OCI-M1 (cell line): ENCODE measurements at regions not wholly inside any gene's neighbourhood (a gene's known extent, or its start where the extent isn't known, plus 50 kb on each side); places are given as distances from the start of the nearest gene placed in this dataset.

Experiments used
- DNase-seq: peaks from one replicate; lab custom pipeline; 2025; lab: John Stamatoyannopoulos, UW

DNA sequence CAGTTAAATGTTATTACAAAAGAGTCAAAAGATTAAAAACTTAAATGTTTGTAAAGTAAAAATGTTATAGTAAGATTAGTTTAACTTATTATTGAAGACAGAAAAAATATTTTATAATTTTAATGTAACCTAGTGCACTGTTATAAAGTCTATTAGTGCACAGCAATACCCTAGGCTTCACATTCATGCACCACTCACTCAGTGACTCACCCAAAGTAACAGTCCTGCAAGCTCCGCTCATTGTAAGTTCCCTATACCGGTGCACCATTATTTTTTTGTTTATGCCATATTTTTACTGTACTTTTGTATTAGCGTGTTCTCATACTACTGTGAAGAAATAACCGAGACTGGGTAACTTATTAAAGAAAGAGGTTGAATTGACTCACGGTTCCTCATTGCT, 759.7 kb upstream of the CDH7 start:
- no peak for DNase-seq

DNA sequence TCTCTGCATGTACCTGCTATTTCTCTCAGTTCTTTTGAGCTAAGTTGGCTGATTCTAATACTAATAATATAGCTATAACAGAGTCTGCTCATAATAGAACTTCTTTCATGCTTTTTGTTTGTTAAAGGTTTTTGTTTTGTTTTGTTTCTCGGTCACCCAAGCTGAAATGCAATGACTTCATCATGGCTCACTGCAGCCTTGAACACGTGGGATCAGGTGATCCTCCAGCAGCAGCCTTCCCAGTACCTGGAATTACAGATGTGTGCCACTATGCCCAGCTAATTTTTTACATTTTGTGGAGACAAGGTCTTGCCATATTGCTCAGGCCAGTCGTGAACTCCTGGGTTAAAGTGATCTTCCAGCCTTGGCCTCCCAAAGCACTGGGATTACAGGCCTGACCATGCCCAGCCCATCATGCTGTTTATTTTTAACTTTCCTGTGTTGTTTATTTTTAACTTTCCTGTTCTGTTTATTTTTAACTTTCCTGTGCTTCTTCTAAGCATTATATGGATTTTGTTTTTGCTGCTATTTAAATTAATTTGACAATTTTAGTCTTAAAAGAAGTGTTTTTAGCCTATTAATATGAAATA, 763.8 kb upstream of the CDH7 start:
- no peak for DNase-seq

DNA sequence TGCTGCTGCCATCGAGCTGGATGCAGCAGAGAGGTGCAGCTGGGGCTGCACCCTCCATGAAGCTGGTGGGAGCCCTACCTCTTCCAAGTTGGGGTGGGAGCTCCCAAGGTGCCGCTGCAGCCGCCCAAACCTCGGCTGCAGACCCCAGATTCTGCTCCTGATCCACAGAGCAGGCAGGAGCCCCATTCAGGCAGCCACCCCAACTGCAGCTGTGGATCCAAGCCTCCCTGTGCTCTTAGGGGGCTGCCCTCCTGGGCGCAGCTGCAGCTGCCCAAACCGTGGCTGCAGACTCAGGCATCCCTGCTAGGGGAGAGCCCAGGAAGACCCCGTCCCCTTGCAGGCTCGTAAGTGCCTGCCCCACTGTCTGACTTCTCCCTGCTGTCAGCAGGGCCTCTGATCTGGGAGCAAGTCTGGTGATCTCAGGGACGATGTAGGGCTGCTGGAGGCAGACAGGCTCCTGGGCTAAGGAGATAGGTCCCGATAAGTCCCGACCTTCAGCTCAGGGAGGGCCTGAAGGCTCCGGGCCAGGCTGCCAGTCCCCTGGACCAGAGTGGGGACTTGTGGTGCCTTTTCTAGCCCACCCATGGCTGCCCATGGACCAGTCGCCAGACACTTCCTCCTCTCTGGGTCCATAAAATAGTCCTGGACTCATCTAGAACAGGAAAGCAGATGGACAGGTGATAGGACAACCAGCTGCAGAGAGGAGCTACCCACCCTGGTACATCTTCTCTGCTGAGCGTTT, 767.1 kb upstream of the CDH7 start:
- DNase-seq = no peak

DNA sequence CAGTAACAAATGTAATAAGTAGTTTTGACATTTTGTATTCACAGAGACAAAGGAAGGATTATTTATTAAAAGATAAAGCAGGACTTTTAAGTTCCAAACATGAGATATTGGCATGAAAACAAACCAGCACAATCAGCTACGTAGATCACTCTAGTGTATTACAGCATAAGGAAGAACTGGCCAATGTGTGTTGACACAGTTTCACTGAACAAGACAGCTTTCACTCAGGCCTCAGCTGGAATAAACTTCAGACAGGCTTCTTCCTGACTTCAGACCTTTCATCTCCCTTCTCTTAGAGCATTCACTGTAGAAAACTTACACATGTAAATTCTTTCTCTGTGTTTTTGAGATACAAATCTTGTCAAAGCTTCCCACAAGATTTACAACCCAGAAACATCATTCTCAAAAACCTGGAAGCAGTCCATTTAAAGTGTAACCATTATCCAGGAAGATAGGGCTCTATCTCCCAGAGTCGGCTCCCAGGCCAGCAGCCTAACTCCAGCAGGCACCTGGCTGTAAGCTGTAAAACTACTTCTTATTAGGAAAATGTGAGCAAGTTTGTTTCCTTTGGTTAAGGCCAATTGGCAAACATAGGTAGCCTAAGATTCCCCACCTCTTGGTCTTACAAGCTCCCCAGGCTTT, 768.3 kb upstream of the CDH7 start:
- peak; percentile 13 for DNase-seq

DNA sequence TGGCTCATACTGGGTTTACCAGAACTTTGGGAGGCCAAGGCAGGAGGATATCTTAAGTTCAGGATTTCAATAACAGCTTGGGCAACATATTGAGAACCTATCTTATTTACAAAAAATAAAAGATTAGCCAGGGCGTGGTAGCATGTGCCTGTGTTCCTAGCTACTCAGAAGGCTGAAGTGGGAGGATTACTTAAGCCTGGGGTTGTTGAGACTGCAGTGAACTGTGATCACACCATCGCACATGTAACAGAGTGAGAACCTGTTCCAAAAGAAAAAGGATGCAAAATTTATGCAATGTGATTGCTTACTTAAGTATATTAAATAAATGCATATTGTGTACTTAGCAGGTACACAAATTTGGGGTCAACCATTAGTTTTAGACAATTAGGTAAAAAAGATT, 768.9 kb upstream of the CDH7 start:
- DNase-seq = no peak

DNA sequence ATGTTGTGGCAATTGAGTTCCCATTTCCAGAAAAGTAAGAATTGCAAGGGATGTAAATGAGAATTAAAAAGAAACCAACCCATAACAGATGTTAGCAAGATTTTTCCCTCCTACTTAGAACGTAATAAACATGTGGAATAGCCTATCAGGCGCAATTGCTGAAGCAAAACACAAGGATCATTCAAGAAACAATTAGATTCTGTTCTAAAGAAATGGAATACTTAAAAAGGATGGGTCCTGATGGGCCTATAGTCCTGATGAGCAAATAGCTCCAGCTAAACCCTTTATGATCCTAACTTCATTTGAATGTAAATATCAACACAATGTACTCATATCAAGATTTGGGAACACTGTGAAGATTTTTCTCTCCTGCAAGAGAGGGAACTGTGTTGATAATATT, 771.0 kb upstream of the CDH7 start:
- no peak for DNase-seq

DNA sequence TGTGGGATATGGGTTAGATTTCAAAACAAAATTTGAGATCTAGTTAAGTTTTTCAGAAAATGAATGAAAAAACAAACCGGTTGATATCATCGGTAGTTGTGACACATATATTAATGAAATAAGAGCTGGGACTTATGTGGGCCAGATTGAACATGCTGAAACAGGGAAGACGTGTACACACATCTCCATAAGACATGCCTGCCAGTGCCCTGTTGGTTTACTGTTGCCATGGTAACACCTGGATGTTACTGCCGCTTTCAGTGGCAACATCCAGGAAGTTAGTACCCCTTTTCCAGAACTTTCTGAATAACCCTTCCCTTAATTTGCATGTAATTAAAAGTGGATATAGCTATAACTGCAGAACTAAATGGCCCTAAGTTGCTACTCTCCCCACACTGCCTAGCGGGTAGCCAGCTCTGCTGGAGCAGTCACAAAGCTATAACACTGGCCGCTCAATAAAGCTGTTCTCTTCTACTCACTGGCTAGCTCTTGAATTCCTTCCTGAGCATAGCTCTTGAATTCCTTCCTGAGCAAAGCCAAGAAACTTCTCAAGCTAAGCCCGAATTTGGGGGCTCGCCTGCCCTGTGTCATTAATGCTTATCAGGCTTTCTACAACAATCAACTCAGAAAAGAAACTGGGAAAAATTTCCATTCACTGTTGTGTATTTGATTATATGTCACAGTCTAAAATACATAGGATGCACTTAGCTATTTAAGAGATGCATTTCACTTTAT, 776.3 kb upstream of the CDH7 start:
- DNase-seq = no peak

DNA sequence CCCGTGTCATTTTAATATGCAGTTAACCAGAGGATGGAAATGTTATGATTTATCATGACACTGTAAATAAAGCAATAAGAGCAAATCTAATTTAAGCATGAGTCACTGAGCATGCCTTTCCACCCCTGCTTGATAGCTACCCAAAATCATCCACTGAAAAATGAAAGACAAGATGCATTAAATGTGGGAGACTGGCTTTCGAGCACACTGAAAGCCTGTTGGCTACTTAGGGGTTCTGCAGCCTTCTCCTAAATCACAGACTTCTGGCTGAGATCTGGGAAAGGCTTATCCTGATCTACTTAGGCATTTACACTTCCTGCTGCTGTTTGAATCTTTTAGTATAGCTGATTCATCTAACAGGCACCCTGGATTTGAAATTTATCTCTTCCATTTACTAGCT, 778.3 kb upstream of the CDH7 start:
- DNase-seq = no peak

DNA sequence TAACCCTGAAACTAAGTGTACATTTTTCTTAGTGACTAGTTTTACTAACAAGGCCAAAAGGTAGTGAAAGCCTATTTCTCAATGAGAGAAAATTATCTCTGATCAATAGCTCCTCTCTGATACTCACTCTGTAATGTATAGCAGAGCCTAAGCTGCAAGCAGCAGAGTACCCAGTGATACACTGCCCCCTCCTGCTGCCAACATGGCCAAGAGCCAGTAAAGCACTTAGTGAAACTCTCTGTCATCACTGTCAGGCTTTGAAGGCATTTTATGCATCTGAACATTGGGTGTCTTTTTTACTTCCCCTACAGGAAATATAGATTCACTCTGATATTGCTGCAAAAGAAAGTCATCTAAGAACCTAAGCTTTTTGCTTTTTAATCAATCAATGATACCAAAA, 784.1 kb upstream of the CDH7 start:
- peak; percentile 12 for DNase-seq

DNA sequence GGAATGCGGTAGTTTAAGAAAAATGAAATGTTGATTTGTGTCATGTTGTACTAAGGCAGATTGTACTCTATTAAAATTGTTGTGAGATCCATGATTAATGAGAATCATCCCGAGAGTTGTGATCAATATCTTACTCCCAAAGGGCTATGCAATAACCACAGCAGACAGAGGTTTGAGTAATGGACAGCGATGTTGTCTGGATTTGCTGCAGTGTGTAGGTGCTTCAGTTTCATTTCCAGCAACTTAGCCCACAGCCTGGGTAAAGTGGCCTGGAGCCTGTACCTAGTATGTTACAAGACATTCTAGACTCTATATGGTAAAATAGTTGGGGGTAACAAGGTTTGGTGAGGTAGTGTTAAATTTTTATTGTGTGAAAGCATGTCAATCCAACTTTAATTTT, 794.3 kb upstream of the CDH7 start:
- DNase-seq = no peak

DNA sequence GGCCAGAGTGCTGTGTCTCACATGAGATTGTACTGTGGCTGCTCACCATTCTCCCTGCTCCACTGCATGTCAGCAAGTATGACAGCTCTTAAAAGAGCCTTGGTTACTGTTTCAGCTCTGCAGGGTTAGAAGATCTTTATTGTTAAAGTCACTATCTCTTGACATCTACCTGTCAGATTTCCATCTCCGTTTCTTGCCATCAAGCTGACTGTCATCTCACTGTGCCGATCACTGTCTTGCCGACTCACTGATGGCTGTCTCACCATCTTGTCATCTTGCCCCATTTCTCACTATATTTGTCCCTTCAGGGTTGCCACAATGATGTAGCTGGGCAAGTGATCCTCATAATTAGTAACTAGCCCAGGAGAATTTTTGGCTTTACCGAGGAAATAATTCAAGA, 800.9 kb upstream of the CDH7 start:
- no peak for DNase-seq

DNA sequence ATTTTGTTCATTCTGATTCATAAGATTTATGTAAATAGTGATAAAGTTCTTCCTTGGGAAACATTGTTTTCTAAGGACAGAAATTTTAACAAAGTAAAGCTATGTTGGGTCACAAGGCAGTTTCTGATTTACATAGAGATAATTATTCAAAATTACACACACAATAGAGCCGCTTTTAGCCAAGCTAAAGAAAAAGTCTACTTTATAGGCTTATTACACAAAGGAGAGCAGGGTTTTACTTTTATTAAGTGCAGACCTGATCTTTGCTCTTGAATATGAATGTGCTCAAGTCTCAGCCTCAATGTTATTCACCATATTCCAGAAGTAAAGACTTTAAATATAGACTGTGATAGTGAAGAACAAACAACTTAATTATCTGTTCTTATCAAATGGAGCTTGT, 787.8 kb upstream of the LINC00305 start:
- DNase-seq = no peak

DNA sequence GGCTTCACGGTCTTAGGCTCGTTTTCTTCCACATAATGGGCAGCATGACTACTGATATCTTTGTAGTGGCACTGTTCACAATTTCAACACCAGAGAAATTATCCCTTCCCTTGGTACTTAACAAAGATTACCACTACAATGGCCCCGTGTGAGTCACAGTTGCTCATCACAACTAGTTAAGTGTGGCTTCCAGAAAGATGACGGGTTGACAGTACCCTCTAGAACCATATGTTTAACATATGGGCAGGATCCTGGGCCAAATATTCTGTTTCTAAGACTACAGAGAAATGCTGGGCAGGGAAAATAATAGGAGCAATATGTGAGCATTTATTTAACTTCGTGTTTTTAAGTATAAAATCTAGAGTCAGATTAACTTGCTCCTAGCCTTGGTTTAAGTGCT, 780.1 kb upstream of the LINC00305 start:
- DNase-seq = no peak

DNA sequence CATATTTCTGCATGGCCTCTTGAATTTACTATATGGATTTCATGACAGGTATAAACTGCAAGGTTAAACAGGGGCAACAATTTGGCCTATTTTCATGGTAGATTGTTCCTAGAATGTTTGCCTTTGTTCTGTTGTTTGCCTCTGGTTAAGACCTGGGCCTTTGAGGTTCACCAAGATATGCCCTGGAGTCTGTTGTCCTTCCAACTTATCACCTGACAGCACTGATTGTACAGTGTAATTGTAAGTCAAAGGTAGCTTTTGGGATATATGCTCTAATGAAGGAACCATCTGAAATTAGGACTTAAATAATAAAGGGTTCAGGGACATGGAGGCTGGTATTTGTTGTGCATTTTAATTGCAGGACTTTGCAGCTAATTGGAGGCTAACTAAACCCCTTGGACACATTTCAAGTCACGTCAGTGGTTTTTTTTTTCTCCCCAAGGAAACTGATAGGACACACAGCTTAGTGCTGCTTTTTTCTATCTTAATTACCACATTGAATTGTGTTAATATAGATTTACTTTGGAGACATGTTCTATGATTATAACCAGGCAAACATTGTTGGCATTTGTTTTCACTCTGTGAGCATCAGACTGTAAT, 771.2 kb upstream of the LINC00305 start:
- DNase-seq = no peak

DNA sequence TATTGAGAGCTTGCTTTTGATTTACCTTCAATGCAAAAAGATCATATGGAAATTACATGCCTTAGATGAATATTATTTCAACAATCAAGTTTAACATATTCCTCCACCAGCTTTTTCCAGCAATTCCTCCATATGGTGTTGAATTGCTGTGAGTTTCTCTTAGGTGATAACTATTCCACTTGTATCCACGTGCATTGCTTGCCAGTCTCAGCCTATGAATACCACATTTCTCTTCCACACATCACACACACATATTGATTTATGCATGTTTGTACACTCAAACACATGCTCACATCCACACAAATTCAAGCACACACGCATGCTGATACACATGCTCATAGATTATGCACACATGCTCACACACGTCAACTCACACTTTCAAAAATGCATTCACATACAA, 770.0 kb upstream of the LINC00305 start:
- DNase-seq = no peak

DNA sequence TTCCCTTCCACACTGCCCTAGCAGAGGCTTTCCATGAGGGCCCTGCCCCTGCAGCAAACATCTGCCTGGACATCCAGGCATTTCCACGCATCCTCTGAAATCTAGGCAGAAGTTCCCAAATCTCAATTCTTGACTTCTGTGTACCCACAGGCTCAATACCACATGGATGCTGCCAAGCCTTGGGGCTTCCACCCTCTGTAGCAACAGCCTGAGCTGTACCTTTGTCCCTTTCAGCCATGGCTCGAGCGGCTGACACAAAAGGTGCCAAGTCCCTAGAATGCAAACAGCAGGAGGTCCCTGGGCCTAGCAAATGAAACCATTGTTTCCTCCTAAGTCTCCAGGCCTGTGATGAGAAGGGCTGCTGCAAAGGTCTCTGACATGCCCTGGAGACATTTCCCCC, 744.5 kb upstream of the LINC00305 start:
- DNase-seq = no peak

DNA sequence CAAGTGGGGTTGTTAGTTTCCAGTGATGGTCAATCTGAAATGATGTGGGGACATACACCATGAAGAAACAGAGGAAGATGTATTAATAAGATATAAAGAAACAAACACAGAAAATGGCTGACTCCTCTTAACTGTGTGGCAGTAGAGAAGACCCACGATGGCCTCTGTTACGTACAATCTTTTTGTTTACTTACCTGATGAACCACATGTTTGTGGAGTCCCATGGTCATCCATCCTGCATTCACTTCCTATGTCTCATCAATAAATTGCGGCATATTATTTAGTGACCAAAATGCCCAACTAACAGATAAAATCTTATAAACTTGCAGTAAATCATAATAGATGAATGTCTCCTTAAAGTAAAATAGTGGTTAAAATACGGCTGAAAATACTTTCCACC, 740.1 kb upstream of the LINC00305 start:
- no peak for DNase-seq

DNA sequence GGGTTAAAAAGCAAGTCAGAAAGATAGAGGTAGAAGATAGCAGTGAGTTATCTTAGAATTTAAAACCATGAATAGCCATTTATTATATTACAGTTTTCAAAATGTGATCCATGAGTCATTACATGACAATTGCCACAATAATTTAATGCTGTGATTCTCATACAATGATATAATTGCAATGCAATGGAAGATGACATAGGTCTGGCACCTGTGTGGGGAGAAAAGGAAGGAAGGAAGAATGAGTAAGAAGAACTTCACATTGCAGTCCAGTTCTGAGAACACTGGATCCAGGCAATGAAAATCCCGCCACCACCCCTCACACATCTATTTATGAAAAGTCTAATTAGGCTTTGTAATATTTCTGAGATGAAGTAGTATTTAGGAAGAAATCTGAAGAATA, 738.1 kb upstream of the LINC00305 start:
- no peak for DNase-seq

DNA sequence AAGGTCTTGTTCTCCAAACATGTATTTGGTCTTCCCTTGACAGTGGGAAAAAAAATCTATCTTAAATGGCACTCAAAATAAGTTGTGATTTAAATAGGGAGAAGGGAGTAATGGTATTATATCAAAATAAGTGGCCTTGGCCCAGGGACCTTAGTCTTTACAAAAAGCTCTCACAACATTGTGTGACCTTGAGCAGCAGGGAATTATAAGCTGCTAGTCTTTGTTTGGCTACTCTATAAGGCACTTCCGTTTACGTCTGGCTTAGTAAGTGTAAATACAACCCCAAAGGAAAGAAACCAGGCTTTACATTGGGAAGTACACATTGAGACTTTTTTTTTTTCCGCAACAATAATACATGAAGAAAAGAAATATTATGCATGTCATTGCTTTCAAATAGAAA, 734.0 kb upstream of the LINC00305 start:
- no peak for DNase-seq

DNA sequence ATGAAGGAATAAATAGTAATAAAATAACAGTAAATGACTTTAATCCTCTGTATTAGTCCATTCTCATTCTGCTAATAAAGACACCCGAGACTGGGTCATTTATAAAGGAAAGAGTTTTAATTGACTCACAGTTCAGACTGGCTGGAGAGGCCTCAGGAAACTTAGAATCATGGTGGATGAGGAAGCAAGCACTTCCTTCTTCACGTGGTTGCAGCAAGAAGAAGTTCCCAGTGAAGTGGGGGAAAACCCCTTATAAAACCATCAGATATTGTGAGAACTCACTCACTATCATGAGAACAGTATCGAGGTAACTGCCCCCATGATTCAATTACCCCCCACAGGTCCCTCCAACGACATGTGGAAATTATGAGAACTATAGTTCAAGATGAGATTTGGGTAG, 727.9 kb upstream of the LINC00305 start:
- DNase-seq = peak; percentile 20

DNA sequence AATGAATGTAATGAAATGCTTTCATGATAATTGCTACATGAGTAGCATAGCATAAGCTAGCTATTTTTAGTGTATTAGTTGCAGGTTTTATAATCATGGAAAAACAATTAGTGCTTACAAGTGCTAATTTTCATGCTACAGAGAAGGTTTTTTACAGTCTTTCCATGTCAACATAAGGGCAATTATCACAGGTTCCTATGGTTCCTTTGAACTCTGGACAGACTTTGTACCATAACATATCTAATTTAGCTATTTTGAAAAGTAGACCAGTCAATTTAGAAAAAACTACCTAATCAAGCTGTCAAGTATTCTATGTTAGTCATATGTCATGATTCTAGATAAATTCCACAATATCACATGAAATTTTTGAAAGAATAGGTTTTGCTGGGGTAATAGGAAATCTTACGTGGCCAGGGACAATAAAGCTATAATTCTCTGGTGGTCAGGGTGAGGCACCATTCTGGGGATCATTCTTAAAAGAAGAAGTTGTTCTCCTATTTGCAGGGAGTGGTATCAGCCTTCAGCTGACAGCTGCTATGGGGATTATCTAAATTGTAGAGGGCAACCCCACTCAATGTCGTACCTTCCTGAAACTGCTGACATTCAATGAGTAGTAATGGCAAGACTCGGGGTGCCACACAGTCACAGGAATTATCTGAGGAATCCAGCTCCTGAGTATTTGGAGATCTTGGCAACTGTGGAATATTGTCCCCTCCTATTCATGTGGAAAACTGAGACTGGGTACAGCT, 724.0 kb upstream of the LINC00305 start:
- peak; percentile 72 for DNase-seq

DNA sequence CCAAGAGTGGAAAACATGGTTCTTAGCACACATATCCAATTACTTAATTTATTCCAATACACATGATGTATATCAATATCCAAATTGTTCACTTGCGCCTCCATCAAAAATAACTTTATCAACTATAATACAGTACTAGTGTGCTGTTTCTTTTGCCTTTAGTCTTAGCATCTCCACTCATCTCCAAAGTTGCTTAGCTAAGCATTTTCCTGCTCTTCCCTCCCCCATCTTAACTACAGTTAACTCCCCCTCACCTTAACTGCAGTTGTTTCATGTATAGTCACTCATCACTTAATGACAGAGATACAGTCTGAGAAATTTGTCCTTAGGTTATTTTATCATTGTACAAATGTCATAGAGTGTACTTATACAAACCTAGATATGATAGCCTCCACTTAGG, 705.2 kb upstream of the LINC00305 start:
- DNase-seq = no peak
